DMS 273 treated with DMSO at 0.1 percent for 48 hours (cell line): ENCODE measurements at regions not wholly inside any gene's neighbourhood (a gene's known extent, or its start where the extent isn't known, plus 50 kb on each side); places are given as distances from the start of the nearest gene placed in this dataset.
"Not testable (repeated sequence)": the region's sequence is repeated elsewhere in the genome, so short reads cannot be mapped to it uniquely, and the experiment has no call there.

Source experiments
- DNase-seq: peaks from one replicate; lab custom pipeline; 2025; lab: John Stamatoyannopoulos, UW

DNA sequence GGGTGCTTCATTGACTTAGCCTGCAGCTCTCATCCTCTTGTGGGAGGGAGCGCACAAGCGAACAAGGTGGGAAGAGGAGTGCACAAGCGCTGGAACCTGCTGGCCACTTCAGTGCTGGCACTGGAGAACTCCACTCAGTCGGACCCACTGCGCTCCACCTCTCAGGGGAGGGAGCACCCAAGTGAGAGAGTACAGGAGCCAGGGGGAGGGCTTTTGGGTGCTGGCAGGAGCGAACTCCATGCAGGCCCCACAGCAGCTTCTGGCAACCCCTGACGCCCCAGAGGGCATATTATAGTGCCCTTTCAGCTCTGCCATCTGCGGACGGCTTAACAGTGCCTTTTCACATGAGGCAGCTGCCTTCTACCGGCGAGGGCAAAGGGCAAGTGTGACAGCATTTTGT, 774.2 kb upstream of the COX7C start:
- DNase-seq = no peak

DNA sequence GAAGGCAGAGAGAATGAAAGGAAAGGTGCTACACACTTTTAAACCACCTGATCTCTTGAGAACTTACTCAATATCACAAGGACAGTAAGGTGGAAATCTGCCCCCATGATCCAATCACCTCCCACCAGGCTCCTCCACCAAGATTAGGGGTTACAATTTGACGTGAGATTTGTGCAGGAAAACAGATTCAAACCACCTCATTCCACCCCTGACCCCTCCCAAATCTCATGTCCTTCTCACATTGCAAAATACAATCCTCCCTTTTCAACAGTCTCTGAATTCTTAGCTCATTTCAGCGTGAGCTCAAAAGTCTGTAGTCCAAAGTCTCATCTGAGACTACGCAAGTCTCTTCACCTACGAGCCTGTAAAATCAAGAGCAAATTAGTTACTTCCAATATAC, 768.3 kb upstream of the COX7C start:
- DNase-seq = no peak

DNA sequence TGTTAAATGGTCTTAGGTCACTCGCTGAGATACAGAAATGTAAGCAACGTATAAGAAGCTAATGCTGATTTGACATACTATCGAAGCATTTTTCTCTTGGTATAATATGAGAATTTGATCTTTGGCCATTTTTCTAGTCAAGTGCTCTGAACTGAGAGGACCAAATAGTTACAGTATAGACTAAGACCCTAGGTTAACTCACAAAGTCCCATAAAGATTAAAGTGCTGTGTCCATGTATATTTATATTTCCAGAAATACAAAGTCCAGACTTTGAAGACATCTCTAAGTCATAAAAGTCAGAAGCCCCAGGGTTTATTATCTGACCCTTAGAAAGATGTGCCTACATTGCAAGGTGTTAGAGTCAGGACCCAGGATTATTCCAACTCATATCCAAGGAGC, 752.4 kb upstream of the COX7C start:
- no peak for DNase-seq

DNA sequence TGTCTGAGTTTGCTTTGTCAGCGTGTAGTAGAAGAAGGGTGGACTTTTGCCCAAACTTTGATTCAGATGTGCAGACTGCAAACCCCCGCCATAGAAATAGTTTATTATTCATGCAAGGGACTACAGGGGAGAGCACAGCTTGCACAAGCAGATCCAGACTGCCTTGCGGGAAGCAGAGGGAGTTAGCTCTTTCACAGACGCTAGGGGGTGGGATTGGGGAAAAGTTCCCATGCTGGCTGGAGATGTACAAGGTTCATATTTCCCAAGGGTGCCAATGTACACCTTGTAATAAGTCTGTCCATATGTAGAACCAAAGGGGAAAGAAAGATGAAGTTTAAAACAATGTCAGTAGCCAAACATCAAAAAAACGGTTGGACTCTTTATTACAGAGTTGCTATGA, 749.7 kb upstream of the COX7C start:
- DNase-seq = no peak

DNA sequence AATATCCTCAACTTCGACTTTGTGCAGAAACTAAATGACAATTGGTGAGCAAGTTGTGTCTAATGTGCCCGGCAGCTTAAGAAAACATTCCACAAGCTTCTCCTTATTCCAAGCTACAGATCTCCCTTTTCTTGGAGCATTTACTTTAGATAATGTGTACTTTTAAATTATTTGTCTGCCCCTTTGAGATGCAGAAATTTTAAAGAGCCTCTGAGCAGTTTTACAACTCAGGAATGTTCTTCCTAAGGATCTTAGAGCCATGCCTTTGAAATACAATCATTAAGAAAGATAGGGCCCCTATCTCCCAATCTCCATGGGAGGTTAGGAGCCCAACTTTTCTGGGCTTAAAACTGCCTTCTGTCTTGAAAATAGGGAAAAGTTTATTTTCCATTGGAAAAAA, 723.7 kb upstream of the COX7C start:
- no peak for DNase-seq

DNA sequence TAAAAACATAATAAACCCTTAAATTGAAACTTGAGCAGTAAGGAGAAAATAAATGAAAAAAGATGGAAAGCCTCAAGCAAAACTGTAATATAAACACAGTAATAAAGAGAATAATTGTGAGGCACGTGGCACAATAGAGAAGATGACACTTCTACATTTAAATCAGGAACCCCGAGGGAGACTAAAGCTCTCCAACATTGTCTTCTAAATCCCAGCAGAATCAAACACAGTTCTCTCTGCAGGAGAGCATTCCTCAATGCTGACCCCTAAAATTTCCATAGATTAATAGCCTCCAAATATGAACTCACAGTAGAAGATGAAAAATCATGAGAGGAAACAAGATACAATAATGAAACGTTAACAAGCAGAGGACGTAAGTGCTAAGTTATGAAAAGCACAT, 721.2 kb upstream of the COX7C start:
- no peak for DNase-seq

DNA sequence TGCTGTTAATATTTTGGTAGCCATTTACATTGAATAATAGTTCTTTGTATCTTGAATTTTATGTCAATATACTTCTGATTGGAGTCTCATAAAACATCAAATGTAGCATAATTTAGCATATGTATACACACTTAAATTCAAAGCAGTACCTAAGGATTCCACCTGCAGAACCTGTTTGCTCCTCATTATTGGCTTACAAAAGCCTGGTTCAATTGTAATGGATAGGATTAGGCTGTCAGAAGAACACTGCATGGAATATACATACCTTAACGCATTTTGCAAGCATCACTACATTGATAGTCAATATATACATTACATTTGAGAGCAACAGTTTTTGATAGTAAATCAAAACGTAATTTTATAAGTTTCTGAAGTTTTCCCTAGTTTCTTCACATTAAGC, 711.3 kb upstream of the COX7C start:
- no peak for DNase-seq

DNA sequence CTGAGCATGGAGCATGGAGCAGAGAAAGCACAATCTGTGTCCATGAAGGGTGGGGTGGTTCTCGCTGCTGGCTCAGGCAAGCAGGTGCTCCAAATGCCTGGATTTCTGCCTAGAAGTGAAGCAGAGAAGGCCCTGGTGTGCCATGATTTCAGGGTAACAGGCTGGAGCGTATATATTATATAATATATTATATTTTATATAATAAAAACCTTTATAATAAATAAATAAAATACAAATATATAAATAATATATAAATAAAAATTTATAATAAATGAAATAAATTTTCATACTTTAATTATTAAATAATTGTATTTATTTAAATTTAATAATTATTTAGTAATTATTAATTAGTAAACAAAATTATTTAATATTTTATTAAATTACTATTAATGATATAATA, 707.4 kb upstream of the COX7C start:
- DNase-seq = no peak

DNA sequence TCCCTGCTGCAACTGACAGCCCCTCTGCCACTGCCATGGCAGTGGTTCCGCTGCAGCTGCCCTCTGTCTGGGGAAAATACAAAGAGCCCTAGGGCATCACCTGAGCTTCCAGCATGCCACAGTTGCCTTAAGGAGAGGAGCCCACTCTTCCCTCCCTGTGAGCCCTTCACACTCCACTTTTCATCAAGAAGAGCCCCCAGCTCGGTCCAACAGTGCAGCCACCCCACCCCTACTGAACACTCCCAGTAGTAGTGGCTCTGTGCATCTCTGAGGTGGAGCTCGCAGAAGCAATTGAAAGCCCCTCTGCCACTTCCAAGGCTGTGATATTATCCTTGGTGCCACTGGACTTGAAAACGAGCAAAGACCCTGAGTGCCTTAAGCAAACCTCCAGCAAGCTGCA, 696.8 kb upstream of the COX7C start:
- DNase-seq = no peak

DNA sequence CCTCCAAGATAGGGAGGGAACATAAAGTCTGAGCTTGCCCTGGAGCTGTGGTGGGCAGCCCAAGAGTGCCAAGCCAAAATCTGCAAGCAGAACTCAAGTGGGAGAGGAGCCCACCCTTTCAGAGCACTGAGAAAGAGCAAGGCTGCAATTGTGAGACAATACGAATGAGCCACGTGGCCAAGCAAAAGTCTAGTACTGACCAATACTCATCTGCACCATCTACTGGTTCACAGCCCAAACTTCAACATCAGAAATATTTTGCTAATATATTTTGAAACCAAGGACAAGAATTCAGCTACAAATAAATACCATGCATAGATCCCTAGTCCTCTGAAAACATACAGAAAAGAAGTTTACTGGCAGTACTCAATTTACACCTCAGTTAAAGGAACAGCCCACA, 696.2 kb upstream of the COX7C start:
- DNase-seq = no peak

DNA sequence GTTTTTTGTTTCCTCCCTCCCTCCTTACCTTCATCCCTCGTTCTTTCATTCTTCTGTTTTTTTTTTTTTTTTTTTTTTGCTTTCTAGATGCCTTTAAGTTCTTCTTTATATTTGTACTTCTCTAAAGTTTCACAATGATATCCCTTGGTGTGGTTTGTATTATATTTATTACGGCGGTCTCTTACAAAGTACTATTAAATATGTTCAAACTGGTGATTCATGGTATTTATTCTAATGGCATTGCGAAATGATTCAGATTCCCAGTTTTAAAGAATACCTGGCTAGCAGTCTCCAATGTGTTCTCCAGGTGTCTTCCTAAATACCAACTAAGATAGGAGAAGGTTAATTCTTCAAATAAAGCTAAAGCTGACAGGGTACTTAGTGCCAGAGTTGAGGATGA, 690.1 kb upstream of the COX7C start:
- DNase-seq = no peak

DNA sequence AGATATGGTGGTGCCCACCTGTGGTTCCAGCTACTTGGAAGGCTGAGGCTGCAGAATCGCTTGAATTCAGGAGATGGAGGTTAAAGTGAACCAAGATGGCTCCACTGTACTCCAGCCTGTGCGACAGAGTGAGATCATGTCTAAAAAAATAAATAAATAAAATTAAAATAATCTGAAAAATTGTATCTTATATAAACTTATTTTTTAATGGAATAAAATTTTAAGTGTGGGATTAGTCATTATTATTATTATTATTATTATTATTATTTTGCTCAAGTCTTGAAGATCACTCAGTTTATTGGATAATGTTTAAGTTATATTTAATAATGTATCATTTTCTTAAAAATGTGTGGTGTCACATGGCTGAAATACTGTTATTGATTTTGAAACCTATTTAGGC, 688.0 kb upstream of the COX7C start:
- DNase-seq = no peak

DNA sequence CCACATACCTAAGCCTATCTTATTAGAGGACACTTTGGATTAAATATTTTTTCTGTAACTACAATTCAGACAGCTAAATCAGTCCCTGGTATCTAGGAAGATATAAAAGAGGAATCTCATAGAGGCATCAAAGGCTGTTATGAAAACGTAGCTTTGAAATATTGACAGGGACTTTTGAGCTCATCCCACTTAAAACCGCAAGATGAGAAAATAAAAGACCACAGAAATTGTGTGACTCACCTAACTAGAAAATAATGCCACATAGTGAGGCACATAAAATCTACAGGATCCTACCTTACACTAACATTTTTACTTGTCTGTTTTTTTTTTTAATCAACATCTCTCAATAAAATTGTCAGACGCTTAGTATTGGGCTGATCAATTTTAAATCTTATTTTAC, 686.5 kb upstream of the COX7C start:
- DNase-seq = no peak

DNA sequence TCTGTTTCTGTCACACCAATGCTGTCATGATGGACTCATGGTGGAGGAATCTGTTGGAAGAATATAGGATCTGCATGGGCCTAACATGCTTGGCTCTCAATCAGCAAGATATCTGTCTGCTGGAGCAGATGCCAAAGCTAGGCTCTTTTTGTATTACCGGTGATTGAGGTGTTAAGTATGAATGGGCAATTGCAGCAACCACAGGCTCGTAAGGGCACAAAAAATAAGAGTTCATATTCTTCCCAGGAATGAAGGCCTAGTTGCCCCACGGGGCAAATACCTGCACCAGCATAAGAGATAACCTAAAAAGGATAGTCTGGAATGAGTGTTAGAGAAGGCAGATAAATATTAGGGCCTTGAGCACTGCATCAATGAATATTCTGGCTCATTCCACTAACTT, 679.5 kb upstream of the COX7C start:
- DNase-seq = no peak

DNA sequence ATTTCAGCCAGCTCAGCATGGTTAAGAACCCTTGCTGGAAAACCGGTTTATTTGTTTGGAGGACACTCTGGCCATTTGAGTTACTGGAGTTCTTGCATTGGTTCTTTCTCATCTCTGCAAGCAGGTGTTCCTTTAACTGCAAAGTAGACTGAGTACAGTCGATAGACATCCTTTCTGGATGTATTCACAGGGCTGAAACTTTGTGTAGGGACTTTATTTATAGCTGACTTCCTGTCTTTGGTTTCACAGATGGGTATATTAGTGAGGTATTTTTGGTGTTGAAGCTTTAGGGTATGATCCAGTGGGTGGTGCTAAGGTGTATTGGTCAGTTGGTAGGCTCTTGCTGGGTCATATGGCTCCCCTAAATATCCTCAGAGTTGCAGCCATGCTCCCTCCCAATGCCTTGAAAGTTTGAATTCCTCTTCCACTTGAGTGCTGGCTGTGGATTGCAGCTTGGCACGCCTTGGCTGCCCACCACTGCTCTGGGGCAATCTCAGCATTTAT, 666.0 kb upstream of the COX7C start:
- no peak for DNase-seq

DNA sequence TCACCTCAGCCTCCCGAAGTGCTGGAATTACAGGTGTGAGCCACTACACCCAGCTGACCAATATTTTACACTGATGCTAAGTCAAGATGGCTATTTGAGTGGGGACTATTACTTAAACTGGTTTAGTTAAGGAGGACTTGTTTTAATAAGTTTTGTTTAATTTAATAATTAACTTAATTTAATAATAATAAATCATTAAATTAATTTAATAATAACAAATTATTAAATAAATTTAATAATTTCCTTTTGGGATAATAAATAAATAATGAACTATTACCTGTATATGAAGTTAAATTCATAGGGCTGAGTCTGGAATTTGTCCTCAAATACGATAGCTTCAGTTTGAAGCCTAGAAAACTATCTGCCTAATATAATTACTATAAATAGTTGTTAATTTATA, 665.1 kb upstream of the COX7C start:
- no peak for DNase-seq

DNA sequence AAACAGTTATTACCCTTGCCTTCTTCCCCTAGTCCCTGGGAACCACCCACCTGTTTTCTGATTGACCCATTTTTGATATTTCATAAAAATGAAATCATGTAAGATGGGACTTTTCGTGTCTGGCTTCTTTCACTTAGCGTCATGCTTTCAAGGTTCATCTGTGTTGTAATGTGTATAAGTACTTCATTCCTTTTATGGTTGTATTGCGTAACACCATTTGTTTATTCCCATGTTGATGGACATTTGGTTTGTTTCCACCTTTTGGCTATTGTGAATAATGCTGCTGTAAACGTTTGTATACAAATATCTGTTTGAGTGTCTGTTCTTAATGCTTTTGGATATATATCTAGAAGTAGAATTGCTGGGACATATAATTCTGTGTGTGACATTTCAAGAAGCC, 650.1 kb upstream of the COX7C start:
- DNase-seq = no peak

DNA sequence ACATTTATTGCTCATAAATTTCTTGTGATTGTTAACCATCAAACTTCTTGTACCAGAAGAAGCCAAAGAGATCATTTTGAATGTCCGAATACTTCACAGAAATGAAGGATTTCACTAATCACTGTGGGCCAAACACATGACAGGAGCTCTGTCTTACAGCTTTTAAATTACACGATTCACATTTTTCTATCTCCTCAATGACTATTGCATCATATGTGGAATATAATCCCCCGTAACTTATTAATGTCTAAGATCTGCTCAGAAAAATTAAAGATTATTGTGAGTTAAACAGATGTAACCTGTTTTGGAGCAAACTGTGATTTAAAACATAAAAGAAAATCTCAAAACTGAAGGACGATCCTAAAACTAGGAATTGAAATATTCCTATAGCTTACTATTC, 645.2 kb upstream of the COX7C start:
- DNase-seq = no peak

DNA sequence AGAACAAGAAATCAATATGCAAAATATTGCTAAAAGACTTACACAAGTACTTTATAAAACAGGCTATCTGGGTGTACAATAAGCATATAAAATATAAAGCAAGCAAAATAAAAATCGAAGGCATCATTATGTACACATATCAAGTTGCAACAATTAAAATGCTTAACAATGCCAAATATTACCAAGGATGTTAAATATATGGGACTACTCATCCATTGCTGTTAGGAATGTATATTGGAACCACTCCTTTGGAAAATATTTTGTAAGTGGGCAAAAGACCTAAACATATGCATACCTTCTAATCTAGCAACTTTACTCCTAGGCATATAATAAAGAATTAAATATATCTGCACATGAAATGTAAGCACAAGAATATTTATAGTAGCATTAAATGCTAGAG, 632.6 kb upstream of the COX7C start:
- no peak for DNase-seq

DNA sequence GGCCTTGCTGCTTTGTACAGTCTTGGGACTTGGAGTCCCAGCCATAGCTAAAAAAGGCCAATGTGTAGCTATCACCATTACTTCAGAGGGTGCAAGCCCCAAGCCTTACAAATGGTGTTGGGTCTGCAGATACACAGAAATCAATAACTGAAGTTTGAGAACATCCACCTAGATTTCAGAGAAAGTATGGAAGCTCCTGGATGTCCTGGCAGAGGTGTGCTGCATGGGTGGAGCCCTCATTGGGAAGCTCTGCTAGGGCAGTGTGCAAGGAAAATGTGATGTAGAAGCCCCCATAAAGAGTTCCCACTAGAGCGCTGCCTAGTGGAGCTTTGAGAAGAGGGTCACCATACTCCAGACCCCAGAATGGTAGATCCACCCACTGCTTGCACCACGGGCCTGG, 626.7 kb upstream of the COX7C start:
- DNase-seq = no peak

DNA sequence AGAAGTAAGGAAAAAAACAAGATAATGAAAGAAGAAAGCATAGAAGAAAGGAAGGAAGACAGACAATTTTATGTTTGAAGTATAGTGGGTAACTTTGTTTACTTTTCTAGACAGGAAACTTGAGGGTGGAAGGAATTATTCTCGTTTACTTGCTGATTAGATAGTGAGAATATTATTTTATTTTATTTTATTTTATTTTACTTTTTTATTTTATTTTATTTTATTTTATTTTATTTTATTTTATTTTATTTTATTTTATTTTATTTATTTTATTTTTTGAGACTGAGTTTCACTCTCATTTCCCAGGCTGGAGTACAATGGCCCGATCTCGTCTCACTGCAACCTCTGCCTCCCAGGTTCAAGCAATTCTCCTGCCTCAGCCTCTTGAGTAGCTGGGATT, 623.1 kb upstream of the COX7C start:
- not testable (repeated sequence) for DNase-seq

DNA sequence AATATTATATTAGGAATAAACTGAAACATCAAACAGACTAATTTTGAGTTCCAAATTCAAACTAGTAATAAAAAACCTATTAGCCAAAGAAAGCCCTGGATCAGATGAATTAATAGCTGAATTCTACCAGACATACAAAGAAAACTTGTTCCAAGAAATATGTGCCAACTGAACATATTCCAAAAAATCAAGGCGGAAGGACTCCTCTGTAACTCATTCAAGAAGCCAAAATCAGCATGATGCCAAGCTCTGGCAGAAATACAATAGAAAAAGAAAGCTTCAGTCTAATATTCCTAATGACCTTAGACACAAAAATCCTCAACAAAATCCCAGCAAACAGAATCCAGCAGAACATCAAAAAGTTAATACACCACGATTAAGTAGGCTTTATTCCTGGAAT, 619.1 kb upstream of the COX7C start:
- DNase-seq = no peak

DNA sequence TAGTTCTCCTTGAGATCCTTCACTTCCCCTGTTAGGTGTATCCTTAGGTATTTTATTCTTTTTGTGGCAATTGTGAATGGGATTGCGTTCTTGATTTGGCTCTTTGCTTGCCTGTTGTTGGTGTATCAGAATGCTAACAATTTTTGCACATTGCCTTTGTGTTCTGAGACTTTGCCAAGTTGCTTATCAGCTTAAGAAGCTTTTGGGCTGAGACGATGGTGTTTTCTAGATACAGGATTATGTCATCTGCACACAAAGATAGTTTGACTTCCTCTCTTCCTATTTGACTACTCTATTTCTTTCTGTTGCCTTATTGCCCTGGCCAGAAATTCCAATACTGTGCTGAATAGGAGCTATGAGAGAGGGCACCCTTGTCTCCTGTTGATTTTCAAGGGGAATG, 609.4 kb upstream of the COX7C start:
- DNase-seq = no peak

DNA sequence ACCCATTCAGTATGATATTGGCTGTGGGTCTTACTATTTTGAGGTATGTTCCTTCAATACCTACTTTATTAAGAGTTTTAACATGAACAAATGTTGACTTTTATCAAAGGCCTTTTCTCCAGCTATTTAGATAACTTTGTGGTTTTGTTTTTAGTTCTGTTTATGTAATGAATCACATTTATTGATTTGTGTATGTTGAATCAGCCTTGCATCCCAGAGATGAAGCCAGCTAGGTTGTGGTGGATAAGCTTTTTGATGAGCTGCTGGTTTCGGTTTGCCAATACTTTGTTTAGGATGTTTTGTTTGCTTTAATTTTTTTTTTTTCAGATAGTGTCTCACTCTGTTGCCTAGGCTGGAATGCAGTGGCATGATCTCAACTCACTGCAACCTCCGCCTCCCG, 609.0 kb upstream of the COX7C start:
- no peak for DNase-seq

DNA sequence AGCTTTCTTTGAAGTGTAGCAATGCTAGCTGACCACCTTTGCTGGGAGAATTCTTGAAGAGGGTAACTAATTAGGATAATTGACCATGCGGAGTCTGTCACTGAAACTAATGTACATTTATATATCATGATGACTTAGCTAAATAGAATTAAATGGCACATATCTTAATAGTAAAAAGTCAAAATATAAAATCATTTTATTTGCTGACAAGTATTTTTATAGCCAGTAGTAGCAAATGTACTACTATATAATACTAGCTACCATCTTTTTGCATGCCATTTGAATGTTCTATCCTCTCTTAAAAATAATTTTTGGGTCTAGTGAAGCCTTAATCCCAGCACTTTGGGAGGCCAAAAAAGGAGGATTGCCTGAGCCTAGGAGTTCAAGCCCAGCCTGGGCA, 605.8 kb upstream of the COX7C start:
- DNase-seq = no peak
